ENCODE measurements at regions not wholly inside any gene's neighbourhood (a gene's known extent, or its start where the extent isn't known, plus 50 kb on each side); places are given as distances from the start of the nearest gene placed in this dataset.

DNA sequence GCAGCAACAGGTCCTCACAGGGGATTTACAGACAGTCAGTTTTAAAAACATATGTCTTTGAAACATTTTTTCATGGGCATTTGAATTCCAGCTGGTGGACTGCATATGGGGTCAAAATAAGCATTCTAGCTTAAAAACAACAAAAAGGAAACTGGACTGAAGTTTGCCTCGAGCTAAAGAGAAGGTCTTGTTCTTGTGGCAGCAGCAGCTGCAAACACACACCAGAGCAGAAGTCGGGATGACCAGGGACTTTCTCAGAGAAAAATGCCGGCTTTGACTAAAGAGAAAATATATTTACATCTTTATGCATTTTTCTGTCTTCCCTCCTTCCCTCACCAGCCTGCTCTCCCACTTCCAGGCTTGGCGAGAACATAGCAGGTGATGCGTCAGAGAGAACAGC is 361.4 kb downstream of the CXCL12 start:
- FAIRE-seq (no peak), DNase-seq (ENCODE audit: insufficient read length) (no peak)
- TF ChIP-seq TAF1 (IDR thresholded peaks at IDR 0.05; ENCODE audit: borderline replicate concordance, low read depth, low read length) (no peak), POLR2A (IDR thresholded peaks at IDR 0.05; ENCODE audit: low read depth, low read length) (no peak), POLR2AphosphoS5 (IDR thresholded peaks at IDR 0.05; ENCODE audit: low read depth, low read length) (no peak)

DNA sequence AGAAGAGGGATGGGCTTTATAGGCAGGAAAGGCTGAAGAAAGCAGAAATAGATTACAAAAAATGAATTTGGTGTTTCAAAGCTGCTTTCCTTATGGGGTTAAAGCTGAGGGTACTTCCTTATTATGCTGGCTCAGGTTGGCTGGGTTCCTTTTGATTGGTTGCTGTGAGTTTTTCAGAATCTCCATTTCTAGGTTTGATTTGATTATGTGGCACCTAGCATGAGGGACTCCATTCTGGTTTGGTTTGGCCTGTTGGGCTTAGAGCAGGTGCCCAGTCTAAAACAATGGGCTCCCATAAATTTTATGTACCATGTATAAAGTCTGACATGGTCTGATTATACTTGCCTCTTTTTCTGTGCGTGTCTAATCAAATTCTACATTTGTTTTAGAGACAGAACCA is 362.7 kb downstream of the CXCL12 start:
- DNase-seq (ENCODE audit: insufficient read length): no peak
- no peak for FAIRE-seq
- TF ChIP-seq TAF1 (IDR thresholded peaks at IDR 0.05; ENCODE audit: borderline replicate concordance, low read depth, low read length) (no peak), POLR2AphosphoS5 (IDR thresholded peaks at IDR 0.05; ENCODE audit: low read depth, low read length) (no peak), POLR2A (IDR thresholded peaks at IDR 0.05; ENCODE audit: low read depth, low read length) (no peak)

DNA sequence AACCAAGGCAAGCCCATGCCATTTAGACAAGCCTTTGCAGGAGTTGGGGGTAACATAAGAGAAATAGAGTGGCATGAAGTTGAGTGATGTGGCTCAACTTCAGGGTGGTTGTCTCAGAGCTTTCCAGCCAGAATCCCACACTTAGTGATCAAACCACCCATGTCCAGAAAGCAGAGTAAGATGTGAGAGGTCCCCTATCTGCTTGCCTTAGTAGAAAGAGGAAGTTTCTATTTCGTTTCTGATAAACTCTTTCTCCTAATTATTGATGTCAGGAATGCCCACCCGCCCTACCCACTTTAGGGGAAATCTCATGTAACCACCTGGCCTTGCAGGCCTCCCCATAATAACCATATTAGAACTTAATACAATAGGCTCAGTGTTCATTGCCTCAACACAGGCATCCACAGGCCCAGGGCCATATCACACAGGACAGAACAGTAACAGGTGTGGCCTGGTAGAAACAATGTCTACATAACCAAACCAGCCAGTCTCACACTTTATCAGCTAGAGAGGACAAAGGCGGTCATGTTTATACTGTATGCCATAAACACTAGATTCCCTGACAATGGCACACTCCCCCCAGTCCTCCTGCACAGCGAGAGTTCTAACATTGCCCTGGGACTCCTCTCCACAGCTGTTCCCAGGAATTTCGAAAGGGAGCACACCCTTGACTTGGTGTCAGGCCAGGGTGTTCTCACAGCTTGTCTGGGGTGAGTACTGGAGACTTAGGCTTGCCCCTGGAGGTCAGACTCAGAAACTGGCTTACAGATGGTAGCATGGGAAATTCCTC is 364.4 kb downstream of the CXCL12 start:
- FAIRE-seq: peak; percentile 54
- DNase-seq (ENCODE audit: insufficient read length): no peak
- TF ChIP-seq POLR2AphosphoS5 (IDR thresholded peaks at IDR 0.05; ENCODE audit: low read depth, low read length): no peak
- TF ChIP-seq POLR2A (IDR thresholded peaks at IDR 0.05; ENCODE audit: low read depth, low read length): no peak
- no peak for TF ChIP-seq TAF1 (IDR thresholded peaks at IDR 0.05; ENCODE audit: borderline replicate concordance, low read depth, low read length)

DNA sequence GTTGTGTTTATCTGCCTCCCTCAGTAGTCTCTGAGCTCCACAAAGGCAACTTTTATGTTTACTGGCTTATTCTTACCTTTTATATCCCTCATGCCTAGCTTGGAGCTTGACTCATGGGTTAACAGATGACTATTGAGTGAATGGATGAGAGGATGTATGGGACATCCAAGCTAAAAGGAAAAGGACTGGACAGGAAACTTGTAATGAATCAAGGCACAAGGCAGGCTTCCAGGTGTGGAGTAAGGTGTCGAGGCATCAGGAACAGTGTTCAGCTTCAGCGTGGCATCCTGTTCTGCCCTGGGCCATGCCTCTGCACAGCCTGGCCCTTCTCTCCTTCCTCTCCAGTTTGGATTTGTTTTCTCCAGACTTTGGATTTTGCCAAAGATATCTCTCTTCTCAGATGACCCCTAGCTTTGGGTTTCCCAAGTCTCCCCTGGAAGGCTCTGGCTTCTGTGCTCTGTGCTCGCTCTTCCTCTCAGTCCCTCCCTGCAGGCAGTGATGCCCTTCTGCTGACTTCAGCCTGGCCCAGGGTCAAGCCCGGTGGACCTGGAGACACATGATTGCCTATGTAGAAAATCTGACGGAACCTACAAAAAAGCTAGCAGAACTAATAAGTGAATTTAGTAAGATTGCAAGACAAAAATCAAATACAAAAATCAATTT is 367.3 kb downstream of the CXCL12 start:
- FAIRE-seq (no peak), DNase-seq (ENCODE audit: insufficient read length) (no peak)
- no peak for TF ChIP-seq POLR2A (IDR thresholded peaks at IDR 0.05; ENCODE audit: low read depth, low read length)
- TF ChIP-seq POLR2AphosphoS5 (IDR thresholded peaks at IDR 0.05; ENCODE audit: low read depth, low read length): no peak
- no peak for TF ChIP-seq TAF1 (IDR thresholded peaks at IDR 0.05; ENCODE audit: borderline replicate concordance, low read depth, low read length)

DNA sequence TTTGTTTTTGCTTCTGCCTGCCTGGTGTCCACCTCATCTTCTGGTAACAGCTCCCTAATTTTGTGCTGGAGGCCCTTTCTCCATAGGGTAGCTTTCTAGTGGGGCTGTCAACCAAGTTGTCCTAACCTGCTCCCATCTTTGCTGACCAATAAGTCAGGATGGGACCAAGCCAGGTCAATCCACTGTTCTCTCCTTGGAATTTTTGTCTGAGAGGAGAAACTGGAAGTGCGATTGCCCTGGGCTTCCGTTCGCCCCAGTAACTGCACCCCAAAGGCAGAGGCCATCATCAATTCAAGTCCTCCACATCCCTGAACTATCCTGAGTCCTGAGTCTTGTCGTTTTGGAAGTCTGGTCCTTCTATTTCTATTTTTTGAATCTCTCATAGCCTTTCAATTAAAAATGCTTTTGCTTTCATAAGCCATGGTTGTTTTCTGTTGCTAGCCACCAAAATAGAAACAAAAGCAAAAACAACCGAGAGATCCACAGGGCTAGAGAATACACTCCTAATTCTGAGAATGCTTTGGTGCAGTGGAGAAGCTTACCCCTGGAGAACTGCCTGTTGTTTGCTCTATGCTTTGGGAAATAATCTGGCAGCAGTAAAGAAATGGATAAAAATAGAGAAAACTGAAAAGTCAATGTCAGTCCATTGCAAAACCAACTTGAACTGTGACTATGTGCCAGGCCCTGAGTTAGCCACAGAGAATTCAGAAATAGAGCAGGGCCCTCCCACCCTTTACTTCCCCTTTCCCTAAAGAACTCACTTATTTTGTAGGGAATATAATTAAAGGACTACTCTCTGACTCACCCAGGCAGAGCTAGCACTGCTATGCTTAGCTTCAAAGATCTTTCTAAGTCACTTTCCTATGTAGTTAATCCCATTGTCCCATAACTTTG is 368.1 kb downstream of the CXCL12 start:
- no peak for DNase-seq (ENCODE audit: insufficient read length)
- FAIRE-seq: peak; percentile 21
- TF ChIP-seq POLR2A (IDR thresholded peaks at IDR 0.05; ENCODE audit: low read depth, low read length) (no peak), TAF1 (IDR thresholded peaks at IDR 0.05; ENCODE audit: borderline replicate concordance, low read depth, low read length) (no peak)

DNA sequence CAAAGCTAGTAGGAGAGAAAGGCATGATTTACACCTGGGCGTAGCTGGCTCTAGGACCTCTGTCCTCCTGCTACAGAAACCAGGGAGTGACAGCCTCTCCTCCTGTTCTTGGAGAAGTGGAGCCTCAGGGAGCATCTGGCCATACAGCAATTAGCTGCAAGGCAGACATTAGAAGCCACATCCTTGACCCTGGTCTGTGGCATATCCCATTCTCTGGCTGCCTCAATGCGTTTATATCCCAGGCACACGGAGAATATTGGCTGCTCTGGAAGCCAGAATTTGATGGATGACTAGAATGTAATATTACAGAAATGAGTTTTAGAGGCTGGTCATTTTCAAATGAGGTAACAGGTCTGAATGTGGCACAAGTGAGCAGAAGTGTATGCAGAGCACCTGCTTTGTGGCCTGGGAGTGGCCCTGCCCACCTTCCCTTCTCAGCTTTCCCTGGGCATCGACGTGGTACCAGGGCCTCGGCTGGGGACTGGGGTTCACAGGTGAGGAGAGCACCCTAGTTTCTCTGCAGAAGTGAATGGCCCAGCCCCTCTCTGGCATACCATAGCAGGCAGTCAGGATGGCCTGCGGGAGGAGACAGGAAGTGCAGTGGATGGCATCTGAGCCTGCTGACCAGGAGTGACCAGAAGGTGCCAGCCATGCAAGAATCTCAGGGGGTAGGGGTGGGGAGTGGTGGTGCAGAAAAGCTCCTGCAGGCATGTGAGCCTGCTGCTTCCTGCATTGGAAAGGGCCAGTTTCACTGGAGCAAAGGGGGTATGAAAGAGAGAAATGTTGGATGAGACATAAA is 367.2 kb upstream of the ZNF32 start:
- TF ChIP-seq POLR2AphosphoS5 (IDR thresholded peaks at IDR 0.05; ENCODE audit: low read depth, low read length) (no peak), POLR2A (IDR thresholded peaks at IDR 0.05; ENCODE audit: low read depth, low read length) (no peak), TAF1 (IDR thresholded peaks at IDR 0.05; ENCODE audit: borderline replicate concordance, low read depth, low read length) (no peak)
- FAIRE-seq (no peak), DNase-seq (ENCODE audit: insufficient read length) (no peak)

DNA sequence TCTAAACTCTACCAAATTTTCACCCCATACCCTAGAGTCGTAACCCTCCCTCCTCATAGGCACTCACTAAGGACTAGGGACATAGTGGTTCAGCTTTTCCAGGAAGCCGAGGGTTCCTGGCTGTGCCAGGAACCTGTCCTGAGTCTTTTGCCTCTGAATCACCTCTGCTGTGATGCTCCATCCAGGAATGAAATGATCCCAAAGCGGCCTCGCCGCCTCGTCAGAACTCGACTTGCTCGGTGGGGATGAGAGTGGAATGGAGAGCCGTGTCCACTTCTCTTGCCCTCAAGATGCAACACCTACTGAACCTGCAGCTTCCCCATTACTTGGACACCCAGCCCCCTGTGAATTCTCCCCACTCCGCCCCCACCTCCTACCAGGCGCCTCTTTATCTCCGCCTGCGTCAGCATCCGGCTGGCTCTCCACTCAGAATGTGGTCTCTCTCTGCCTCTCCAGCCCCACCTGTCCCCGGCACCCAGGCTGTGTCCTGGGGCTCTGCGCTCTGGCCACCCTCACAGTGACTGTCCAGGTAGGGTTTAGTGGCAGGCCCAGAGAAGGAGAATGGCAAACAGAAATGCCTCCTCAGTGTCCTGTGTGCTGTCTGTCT is 366.1 kb upstream of the ZNF32 start:
- FAIRE-seq (no peak), DNase-seq (ENCODE audit: insufficient read length) (no peak)
- no peak for TF ChIP-seq TAF1 (IDR thresholded peaks at IDR 0.05; ENCODE audit: borderline replicate concordance, low read depth, low read length)
- no peak for TF ChIP-seq POLR2A (IDR thresholded peaks at IDR 0.05; ENCODE audit: low read depth, low read length)
- TF ChIP-seq POLR2AphosphoS5 (IDR thresholded peaks at IDR 0.05; ENCODE audit: low read depth, low read length): no peak

DNA sequence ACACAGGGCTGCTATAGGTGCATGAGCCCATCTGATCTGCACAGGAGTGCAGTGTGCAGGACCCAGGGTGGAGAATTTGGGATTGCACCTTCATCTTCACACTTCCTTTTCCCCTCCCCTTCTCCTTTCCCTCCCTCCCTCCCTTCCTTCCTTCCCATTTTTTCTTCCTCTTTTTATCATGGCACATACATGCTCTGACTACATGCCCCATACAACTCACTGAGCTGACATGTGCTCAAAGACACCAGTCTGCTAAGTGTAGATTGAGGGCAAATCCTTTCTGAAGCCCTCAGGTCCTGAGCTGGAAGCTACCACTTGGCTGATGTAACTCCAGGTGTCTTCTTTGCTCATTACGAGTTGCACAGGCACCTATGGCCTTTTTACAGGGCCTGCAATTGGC is 365.3 kb upstream of the ZNF32 start:
- TF ChIP-seq POLR2AphosphoS5 (IDR thresholded peaks at IDR 0.05; ENCODE audit: low read depth, low read length) (no peak), TAF1 (IDR thresholded peaks at IDR 0.05; ENCODE audit: borderline replicate concordance, low read depth, low read length) (no peak), POLR2A (IDR thresholded peaks at IDR 0.05; ENCODE audit: low read depth, low read length) (no peak)
- DNase-seq (ENCODE audit: insufficient read length) (no peak), FAIRE-seq (no peak)

DNA sequence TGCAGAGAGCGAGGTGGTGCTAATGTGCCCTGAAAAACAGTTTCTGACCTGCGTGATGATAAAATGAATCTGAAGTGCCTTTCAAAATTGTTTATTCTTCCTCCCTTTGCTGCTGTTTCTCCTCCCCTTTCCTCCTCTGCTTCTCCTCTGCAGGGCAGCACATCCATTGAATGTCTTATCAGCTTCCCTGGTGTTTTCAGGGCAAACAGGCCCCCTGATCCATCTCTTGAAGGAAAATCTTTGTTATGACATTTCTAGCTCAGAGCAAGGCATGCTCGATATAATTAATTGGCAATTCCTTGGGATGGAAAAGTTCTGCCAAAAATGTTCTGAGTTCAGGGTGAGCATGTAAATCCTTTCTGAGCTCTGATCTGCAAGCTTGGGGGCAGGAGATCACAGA is 364.2 kb upstream of the ZNF32 start:
- FAIRE-seq (peak; percentile 61), DNase-seq (ENCODE audit: insufficient read length) (no peak)
- TF ChIP-seq TAF1 (IDR thresholded peaks at IDR 0.05; ENCODE audit: borderline replicate concordance, low read depth, low read length): no peak
- no peak for TF ChIP-seq POLR2A (IDR thresholded peaks at IDR 0.05; ENCODE audit: low read depth, low read length)
- no peak for TF ChIP-seq POLR2AphosphoS5 (IDR thresholded peaks at IDR 0.05; ENCODE audit: low read depth, low read length)

DNA sequence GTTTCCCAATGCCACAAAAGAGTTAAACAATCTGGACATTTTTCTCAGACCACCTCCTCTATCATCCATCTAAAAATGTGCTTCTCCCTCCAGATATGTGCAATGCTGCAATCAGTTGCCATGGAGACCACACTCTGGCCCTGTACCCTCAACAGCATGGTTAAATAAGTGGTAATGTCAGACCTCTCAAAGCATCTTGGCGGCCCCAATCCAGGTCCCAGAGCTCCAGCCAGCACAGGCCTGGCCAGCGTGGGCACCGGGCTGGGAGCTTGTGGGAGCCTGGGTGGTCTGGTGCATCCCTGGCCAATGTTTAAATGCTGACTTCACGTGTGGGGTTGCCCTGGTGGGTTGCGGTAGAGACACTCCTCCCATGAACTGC is 362.9 kb upstream of the ZNF32 start:
- no peak for DNase-seq (ENCODE audit: insufficient read length)
- no peak for FAIRE-seq
- no peak for TF ChIP-seq POLR2A (IDR thresholded peaks at IDR 0.05; ENCODE audit: low read depth, low read length)
- TF ChIP-seq POLR2AphosphoS5 (IDR thresholded peaks at IDR 0.05; ENCODE audit: low read depth, low read length): no peak
- no peak for TF ChIP-seq TAF1 (IDR thresholded peaks at IDR 0.05; ENCODE audit: borderline replicate concordance, low read depth, low read length)

Data from GM12892 (cell line).